ENCODE measurements at regions not wholly inside any gene's neighbourhood (a gene's known extent, or its start where the extent isn't known, plus 50 kb on each side); places are given as distances from the start of the nearest gene placed in this dataset.

DNA sequence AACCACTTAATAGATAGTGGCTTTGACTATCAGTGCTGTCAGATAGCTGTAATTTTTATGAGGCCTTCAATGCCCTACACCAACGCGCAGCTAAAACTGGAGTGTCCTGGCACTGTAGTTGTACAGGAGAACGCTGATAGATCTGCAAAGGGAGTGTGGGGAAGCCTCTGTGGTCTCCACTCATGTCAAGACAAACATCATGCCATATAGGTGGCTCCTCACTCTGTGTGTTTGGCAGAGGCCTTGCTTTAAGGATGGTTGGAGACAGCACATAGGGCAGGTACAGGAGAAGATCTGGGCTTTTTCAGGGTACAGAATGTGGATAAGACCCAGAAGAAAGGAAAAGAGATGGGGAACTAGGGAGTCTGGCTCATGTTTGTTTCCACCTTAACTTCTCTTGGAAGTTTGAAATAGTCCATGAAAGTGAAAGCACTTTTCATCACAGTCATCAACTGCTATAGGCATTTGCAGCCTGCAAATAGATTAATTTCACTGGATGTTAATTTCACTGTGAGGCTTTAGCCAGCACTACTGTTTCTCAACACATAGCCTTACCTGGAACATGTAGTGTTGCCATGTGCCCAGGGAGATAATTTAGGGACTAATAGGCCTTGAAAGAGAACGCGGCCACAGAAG lies 425.8 kb upstream of the TBL1XR1 start:
- Histone ChIP-seq H2AFZ (ENCODE audit: low read depth, low read length) (no peak overlapping the region), H3K9me1 (replicated peaks; ENCODE audit: control insufficient read depth, extremely low read depth, insufficient read depth, low read length) (no peaks in the 10 kb centered on the region), H3K4me1 (ENCODE audit: control insufficient read depth, extremely low read depth, insufficient read depth, low read length) (peaks cover 5% of the 10 kb centered on the region), H3K4me3 (replicated peaks in 1 of 3; ENCODE audit: insufficient read depth in 1 of 3, low read depth in 1 of 3, low read length in 3 of 3) (no peak overlapping the region), H3K27me3 (ENCODE audit: control insufficient read depth in 2 of 2, insufficient read depth in 2 of 2, low read length in 2 of 2) (no peaks in the 10 kb centered on the region), H3K36me3 (ENCODE audit: control insufficient read depth in 2 of 2, extremely low read depth in 1 of 2, insufficient read depth in 2 of 2, low read length in 2 of 2) (no peaks in the 10 kb centered on the region), H3K4me2 (ENCODE audit: insufficient read depth, low read length) (no peak overlapping the region), H4K20me1 (replicated peaks; ENCODE audit: control insufficient read depth, extremely low read depth, insufficient read depth, low read length) (no peaks in the 10 kb centered on the region), H3K27ac (ENCODE audit: insufficient read depth, low read depth, low read length) (no peak overlapping the region), H3K79me2 (ENCODE audit: control insufficient read depth, insufficient read depth, low read length) (no peaks in the 10 kb centered on the region), H3K9me3 (replicated peaks; ENCODE audit: control insufficient read depth, insufficient read depth, low read length) (no peaks in the 10 kb centered on the region), H3K9ac (replicated peaks; ENCODE audit: extremely low read depth, insufficient read depth, low read length) (no peak overlapping the region)
- no peak for DNase-seq (ENCODE audit: low read depth, low spot score)
- dilution Hi-C loops (cut with MboI; ENCODE audit: extremely low pct_ligation_motif_present, low sequenced_read_pairs), result no loop called here
- no peak for FAIRE-seq
- ChIA-PET POLR2A (interaction anchor here (0.7 kb wide), 1 partner anchor 555 kb away, joined by 3 read pairs; no protein-coding TSS in a partner anchor), CTCF (interaction anchor here (0.7 to 1.1 kb wide), 6 partner anchors 21 to 763 kb away, joined by 3 to 5 read pairs (median 3); no protein-coding TSS in a partner anchor)
- no peak for TF ChIP-seq POLR2AphosphoS5 (IDR thresholded peaks at IDR 0.05; ENCODE audit: insufficient read depth, low read depth, low read length)
- TF ChIP-seq, protein P1, sequence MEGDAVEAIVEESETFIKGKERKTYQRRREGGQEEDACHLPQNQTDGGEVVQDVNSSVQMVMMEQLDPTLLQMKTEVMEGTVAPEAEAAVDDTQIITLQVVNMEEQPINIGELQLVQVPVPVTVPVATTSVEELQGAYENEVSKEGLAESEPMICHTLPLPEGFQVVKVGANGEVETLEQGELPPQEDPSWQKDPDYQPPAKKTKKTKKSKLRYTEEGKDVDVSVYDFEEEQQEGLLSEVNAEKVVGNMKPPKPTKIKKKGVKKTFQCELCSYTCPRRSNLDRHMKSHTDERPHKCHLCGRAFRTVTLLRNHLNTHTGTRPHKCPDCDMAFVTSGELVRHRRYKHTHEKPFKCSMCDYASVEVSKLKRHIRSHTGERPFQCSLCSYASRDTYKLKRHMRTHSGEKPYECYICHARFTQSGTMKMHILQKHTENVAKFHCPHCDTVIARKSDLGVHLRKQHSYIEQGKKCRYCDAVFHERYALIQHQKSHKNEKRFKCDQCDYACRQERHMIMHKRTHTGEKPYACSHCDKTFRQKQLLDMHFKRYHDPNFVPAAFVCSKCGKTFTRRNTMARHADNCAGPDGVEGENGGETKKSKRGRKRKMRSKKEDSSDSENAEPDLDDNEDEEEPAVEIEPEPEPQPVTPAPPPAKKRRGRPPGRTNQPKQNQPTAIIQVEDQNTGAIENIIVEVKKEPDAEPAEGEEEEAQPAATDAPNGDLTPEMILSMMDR (IDR thresholded peaks at IDR 0.05; ENCODE audit: extremely low read depth in 1 of 2, insufficient read depth in 1 of 2, low read depth in 1 of 2, low read length in 2 of 2), result no peak
- TF ChIP-seq JUN (IDR thresholded peaks at IDR 0.05; ENCODE audit: borderline replicate concordance, insufficient read depth, insufficient read length, low read depth), result no peak
- TF ChIP-seq MAX (IDR thresholded peaks at IDR 0.05; ENCODE audit: insufficient read depth, insufficient read length), result no peak
- no peak for TF ChIP-seq MYC (IDR thresholded peaks at IDR 0.05; ENCODE audit: low read depth, low read length)
- no peak for TF ChIP-seq GATA2 (IDR thresholded peaks at IDR 0.05; ENCODE audit: insufficient read depth, insufficient read length, low read depth, low read length)
- no peak for TF ChIP-seq POLR2A (IDR thresholded peaks at IDR 0.05; ENCODE audit: low read depth, low read length)
- no peak for TF ChIP-seq FOS (IDR thresholded peaks at IDR 0.05; ENCODE audit: borderline replicate concordance, insufficient read depth, low read length)
- TF ChIP-seq EZH2 (IDR thresholded peaks at IDR 0.05; ENCODE audit: borderline replicate concordance, low read depth, low read length, severe bottlenecking), result no peak
- intact Hi-C loops (cut with micrococcal nuclease), result loop anchor here (5.0 to 10.0 kb wide), 2 partner anchors 568 to 759 kb away; no protein-coding TSS in a partner anchor
- no TSS peak for BruUV-seq (replicated peaks)
